Skeletal muscle tissue (tissue), 3 donors: ENCODE measurements at regions not wholly inside any gene's neighbourhood (a gene's known extent, or its start where the extent isn't known, plus 50 kb on each side); places are given as distances from the start of the nearest gene placed in this dataset.

ENCODE experiments used
- H3K27ac ChIP-seq: one replicate; pipeline ENCODE4 v1.7.0; 2013; ENCODE audit warnings: mild to moderate bottlenecking, low read depth, low read length, inconsistent platforms
- H3K27me3 ChIP-seq, 3 donors: one replicate each; pipeline ENCODE4 v1.7.0; 2013; ENCODE audit warnings: low read length in 3 of 3; ENCODE audit not compliant: control insufficient read depth in 3 of 3, insufficient read depth in 3 of 3
- H3K36me3 ChIP-seq, 3 donors: one replicate each; pipeline ENCODE4 v1.7.0; 2013; ENCODE audit warnings: low read length in 3 of 3; ENCODE audit not compliant: control insufficient read depth in 3 of 3, insufficient read depth in 3 of 3
- H3K4me1 ChIP-seq, 3 donors: one replicate each; pipeline ENCODE4 v1.7.0; 2013; ENCODE audit warnings: low read length in 3 of 3, mild to moderate bottlenecking in 3 of 3; ENCODE audit not compliant: control insufficient read depth in 3 of 3, insufficient read depth in 3 of 3
- H3K4me3 ChIP-seq, 3 donors: one replicate each; pipeline ENCODE4 v1.7.0; 2013; ENCODE audit warnings: low read length in 3 of 3
- H3K9ac ChIP-seq, 3 donors: one replicate each; pipeline ENCODE4 v1.7.0; 2013; ENCODE audit warnings: low read length in 3 of 3, mild to moderate bottlenecking in 3 of 3, moderate library complexity in 2 of 3, low read depth in 1 of 3
- H3K9me3 ChIP-seq, 3 donors: one replicate each; pipeline ENCODE4 v1.7.0; 2013; ENCODE audit warnings: low read length in 3 of 3; ENCODE audit not compliant: control insufficient read depth in 3 of 3
- donor health status: Osteomylitis.

DNA sequence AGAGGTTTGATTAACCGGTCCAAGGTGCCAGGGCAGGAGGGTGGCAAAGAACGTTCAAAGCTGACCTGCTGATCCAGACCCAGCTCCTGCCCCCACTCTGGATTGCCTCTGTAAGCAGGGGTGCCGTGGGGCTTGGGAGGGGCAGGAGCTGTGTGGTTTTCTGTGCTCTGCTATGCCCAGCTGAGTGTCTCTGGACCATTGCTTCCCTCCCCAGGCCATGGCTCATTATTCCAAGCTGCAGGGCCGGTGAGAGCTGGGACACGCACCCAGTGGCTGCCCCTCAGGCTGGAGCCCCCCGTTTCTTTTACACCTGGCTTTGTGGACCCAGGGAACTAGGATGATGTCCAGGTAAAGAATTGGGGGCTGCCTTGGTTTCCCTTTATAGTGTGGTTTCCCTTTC lies 238.4 kb upstream of the HS6ST1 start:
- Histone ChIP-seq H3K4me3 (no peak overlapping the region), H3K27me3 (no peaks in the 10 kb centered on the region), H3K27ac (no peak overlapping the region), H3K36me3 (no peaks in the 10 kb centered on the region), H3K4me1 (peaks cover 0 to 2% (median 0%) of the 10 kb centered on the region in 3 donors), H3K9me3 (peaks cover 0 to 3% (median 0%) of the 10 kb centered on the region in 3 donors), H3K9ac (no peak overlapping the region)

DNA sequence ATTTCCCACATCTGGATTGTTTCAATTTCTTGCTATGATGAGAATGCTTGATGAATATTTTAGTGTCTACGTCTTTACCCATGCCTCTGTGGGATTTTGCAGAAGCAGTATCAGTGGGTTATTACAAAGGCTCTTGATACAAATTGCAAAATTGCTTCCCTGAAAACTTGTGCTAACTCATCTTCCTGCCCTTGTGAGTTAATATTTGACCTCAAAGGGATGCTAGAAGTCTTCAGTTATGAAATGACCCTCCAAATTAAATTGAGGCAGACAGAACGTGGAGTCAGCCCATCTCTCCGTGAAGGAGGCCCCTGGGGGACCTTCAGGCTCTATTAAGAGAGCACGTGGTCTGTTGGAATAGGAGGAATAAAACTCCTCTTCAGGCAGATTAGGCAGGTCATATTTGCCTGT lies 239.2 kb upstream of the HS6ST1 start:
- Histone ChIP-seq H3K27me3 (no peaks in the 10 kb centered on the region), H3K4me3 (no peak overlapping the region), H3K4me1 (peaks cover under 1 to 4% (median 3%) of the 10 kb centered on the region in 3 donors), H3K36me3 (no peaks in the 10 kb centered on the region), H3K9me3 (peaks cover 0 to 3% (median 0%) of the 10 kb centered on the region in 3 donors), H3K9ac (no peak overlapping the region), H3K27ac (no peak overlapping the region)

- H3K27me3 ChIP-seq = no peaks in the 10 kb centered on the region
- no peak overlapping the region for H3K9ac ChIP-seq
These were observed 239.8 kb upstream of the HS6ST1 start for GRCh38 chr2:128558441-128558840.

DNA sequence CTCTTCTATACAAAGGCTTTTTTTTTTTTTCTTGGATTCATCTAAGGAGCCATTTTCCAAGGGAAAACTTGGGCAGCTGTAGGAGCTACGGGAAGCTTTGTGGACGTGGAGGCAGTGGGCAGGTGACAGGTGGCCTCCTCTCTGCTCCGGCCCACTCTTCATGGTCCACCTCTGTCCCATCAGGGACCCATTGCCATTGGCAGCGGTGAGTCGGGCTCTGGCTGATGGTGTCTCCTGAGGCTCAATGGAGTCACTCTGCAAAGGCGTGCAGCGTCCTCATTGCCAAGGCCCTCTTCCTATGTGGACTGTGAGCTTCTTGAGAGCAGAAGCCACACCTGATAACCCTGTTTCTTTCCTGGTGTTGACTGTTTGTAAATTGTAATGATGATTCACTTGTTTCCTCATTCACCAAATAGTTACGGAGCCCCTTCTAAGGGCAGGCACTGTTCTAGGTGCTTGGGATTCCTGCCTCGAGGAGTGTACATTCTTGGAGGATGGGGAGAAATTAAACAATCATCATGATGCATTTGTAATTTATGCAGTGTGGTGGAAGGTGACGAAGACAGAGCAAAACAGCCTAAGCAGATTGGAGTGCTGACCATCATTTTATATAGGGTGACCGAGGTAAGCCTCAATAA lies 240.3 kb upstream of the HS6ST1 start:
- no peaks in the 10 kb centered on the region for H3K27me3 ChIP-seq
- H3K4me3 ChIP-seq = no peak overlapping the region
- no peak overlapping the region for H3K27ac ChIP-seq
- H3K9ac ChIP-seq = no peak overlapping the region
- peaks cover 0 to 3% (median 0%) of the 10 kb centered on the region in 3 donors for H3K9me3 ChIP-seq
- H3K36me3 ChIP-seq = no peaks in the 10 kb centered on the region
- H3K4me1 ChIP-seq = peaks cover 4 to 6% (median 6%) of the 10 kb centered on the region in 3 donors

More at GRCh38 chr2:128558441-128558840, 239.8 kb upstream of the HS6ST1 start:
- Histone ChIP-seq H3K36me3 (no peaks in the 10 kb centered on the region), H3K4me1 (peaks cover 4 to 6% (median 6%) of the 10 kb centered on the region in 3 donors), H3K9me3 (peaks cover 0 to 3% (median 0%) of the 10 kb centered on the region in 3 donors), H3K27ac (no peak overlapping the region), H3K4me3 (no peak overlapping the region)

- H3K27ac ChIP-seq = no peak overlapping the region
- no peaks in the 10 kb centered on the region for H3K36me3 ChIP-seq
- no peaks in the 10 kb centered on the region for H3K27me3 ChIP-seq
- no peaks in the 10 kb centered on the region for H3K9me3 ChIP-seq
- peaks cover 4 to 6% (median 6%) of the 10 kb centered on the region in 3 donors for H3K4me1 ChIP-seq
- no peak overlapping the region for H3K9ac ChIP-seq
- H3K4me3 ChIP-seq = no peak overlapping the region
These were observed 241.2 kb upstream of the HS6ST1 start for GRCh38 chr2:128559533-128560515.

DNA sequence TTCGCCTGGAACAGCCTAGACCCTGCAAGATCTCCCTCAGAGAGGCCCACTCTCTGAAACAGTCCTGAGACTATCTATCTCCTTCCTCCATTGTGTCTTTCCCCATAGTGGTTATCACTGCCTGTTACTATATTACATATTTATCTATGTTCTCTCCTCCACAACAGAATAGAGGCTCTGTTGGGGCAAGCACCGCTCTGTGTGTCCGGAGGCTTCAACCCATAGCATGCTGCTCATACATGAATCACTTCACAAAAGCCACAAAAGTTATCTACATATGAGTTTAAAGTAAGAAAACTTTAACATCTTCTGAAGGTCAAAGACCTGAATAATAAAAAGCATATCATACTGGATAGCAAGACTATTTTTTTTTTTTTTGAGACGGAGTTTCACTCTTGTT lies 242.1 kb upstream of the HS6ST1 start:
- Histone ChIP-seq H3K4me1 (peaks cover 4 to 6% (median 6%) of the 10 kb centered on the region in 3 donors), H3K9me3 (no peaks in the 10 kb centered on the region), H3K36me3 (no peaks in the 10 kb centered on the region), H3K27ac (no peak overlapping the region), H3K9ac (no peak overlapping the region), H3K27me3 (no peaks in the 10 kb centered on the region), H3K4me3 (no peak overlapping the region)

GRCh38 chr2:128562471-128563347 lies 244.0 kb upstream of the HS6ST1 start:
- Histone ChIP-seq H3K27me3 (no peaks in the 10 kb centered on the region), H3K27ac (no peak overlapping the region), H3K4me1 (peaks cover 4 to 6% (median 6%) of the 10 kb centered on the region in 3 donors), H3K36me3 (no peaks in the 10 kb centered on the region), H3K9ac (no peak overlapping the region), H3K9me3 (no peaks in the 10 kb centered on the region), H3K4me3 (no peak overlapping the region)

DNA sequence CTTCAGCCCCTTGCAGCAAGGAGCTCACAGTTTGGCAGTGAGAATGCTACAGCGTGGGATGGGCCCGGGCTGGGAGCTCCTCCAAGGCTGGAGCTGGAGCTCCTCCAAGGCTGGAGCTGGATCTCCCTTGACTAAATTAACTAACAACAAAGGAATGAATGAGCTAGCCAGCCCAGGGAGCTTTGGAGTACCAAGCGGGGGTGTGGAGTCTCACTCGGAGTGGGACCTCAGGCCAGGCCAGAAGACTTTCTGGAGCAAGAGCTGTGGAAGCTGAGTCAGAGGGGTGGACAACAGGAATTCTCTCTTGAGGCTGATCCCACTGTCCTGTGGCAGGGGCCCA lies 244.7 kb upstream of the HS6ST1 start:
- Histone ChIP-seq H3K9ac (no peak overlapping the region), H3K4me3 (no peak overlapping the region), H3K27me3 (no peaks in the 10 kb centered on the region), H3K4me1 (peaks cover 4 to 6% (median 6%) of the 10 kb centered on the region in 3 donors), H3K27ac (no peak overlapping the region), H3K9me3 (no peaks in the 10 kb centered on the region), H3K36me3 (no peaks in the 10 kb centered on the region)

GRCh38 chr2:128564131-128564530 lies 245.5 kb upstream of the HS6ST1 start:
- no peak overlapping the region for H3K4me3 ChIP-seq
- H3K4me1 ChIP-seq = peaks cover 4 to 6% (median 5%) of the 10 kb centered on the region in 3 donors
- no peaks in the 10 kb centered on the region for H3K36me3 ChIP-seq
- no peaks in the 10 kb centered on the region for H3K27me3 ChIP-seq
- H3K27ac ChIP-seq = no peak overlapping the region
- no peaks in the 10 kb centered on the region for H3K9me3 ChIP-seq
- H3K9ac ChIP-seq = no peak overlapping the region
